ENCODE measurements at regions not wholly inside any gene's neighbourhood (a gene's known extent, or its start where the extent isn't known, plus 50 kb on each side); places are given as distances from the start of the nearest gene placed in this dataset.

DNA sequence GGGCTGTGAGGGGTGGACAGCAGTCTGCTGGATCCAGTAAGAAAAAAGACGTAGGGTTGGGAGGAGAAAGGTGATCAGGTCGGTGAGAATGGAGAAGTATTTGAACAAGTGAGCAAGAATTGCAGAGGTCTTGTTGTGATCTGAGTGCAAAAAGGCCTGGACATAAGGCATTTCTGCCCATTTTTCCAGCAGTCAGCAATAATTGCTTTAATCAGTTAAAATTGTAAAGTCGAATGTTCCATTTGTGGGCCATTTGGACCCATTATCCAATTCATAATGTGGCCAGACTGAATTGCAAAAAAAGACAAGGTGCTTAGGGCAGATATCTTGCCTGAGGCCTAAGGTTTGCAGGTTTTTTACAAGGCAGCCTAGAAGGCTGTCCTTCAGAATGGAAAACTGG lies 86.1 kb downstream of the ZNF737 start:
- Histone ChIP-seq H2AFZ (ENCODE audit: control insufficient read depth, low read length) (no peak overlapping the region), H3K27ac (ENCODE audit: control insufficient read depth, insufficient read depth, low read length) (no peak overlapping the region), H3K9ac (ENCODE audit: control insufficient read depth, extremely low read depth, insufficient read depth, low read length) (no peak overlapping the region), H3K9me1 (ENCODE audit: control insufficient read depth, extremely low read depth, insufficient read depth, low read length) (no peaks in the 10 kb centered on the region), H3K79me2 (ENCODE audit: control insufficient read depth, insufficient read depth, low read length) (no peaks in the 10 kb centered on the region), H3K36me3 (ENCODE audit: control insufficient read depth in 2 of 2, extremely low read depth in 1 of 2, insufficient read depth in 2 of 2, low read length in 2 of 2) (no peaks in the 10 kb centered on the region), H4K20me1 (ENCODE audit: control insufficient read depth, extremely low read depth, insufficient read depth, low read length) (no peaks in the 10 kb centered on the region), H3K4me3 (ENCODE audit: control insufficient read depth in 2 of 3, extremely low read depth in 1 of 3, insufficient read depth in 2 of 3, low read depth in 1 of 3, low read length in 3 of 3) (no peak overlapping the region), H3K4me2 (ENCODE audit: control insufficient read depth, extremely low read depth, insufficient read depth, low read depth, low read length) (no peak overlapping the region), H3K4me1 (ENCODE audit: control insufficient read depth, extremely low read depth, insufficient read depth, low read length) (no peaks in the 10 kb centered on the region), H3K27me3 (ENCODE audit: control insufficient read depth, extremely low read depth, insufficient read depth, low read length) (no peaks in the 10 kb centered on the region), H3K9me3 (ENCODE audit: control insufficient read depth, low read depth, low read length) (peaks cover 5% of the 10 kb centered on the region)
- FAIRE-seq (no peak), DNase-seq (ENCODE audit: low read depth, low spot score) (no peak)
- dilution Hi-C loops (cut with MboI; ENCODE audit: extremely low pct_ligation_motif_present, low sequenced_read_pairs) = no loop called here
- TF ChIP-seq, protein P1, sequence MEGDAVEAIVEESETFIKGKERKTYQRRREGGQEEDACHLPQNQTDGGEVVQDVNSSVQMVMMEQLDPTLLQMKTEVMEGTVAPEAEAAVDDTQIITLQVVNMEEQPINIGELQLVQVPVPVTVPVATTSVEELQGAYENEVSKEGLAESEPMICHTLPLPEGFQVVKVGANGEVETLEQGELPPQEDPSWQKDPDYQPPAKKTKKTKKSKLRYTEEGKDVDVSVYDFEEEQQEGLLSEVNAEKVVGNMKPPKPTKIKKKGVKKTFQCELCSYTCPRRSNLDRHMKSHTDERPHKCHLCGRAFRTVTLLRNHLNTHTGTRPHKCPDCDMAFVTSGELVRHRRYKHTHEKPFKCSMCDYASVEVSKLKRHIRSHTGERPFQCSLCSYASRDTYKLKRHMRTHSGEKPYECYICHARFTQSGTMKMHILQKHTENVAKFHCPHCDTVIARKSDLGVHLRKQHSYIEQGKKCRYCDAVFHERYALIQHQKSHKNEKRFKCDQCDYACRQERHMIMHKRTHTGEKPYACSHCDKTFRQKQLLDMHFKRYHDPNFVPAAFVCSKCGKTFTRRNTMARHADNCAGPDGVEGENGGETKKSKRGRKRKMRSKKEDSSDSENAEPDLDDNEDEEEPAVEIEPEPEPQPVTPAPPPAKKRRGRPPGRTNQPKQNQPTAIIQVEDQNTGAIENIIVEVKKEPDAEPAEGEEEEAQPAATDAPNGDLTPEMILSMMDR (optimal IDR thresholded peaks at IDR 0.05 in 1 of 3, IDR thresholded peaks at IDR 0.05 in 1 of 3, conservative IDR thresholded peaks at IDR 0.05 in 1 of 3; ENCODE audit: extremely low read depth in 1 of 3, insufficient read depth in 2 of 3, low read length in 3 of 3) = no peak
- TF ChIP-seq EZH2 (IDR thresholded peaks at IDR 0.05; ENCODE audit: low read length) = no peak

DNA sequence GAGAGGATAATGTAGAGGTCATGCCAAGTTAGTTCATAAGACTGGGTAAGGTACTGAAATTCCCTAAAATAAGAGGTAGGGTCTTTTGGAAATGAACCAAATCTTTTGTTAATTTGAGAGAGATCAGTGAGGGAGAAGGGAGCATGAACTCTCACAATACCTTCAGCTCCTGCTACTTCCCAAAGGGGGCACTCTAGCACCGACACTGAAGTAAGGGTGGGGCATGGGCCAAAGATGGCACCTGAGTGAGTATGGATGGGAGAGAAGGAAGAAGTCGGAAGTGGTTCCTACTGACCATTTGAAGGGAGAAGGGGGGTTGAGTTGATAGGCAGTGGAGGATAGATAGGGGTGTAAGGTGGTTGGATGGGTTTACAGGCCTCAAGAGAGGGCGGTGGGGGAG lies 86.6 kb downstream of the ZNF737 start:
- no peaks in the 10 kb centered on the region for H3K79me2 ChIP-seq (ENCODE audit: control insufficient read depth, insufficient read depth, low read length)
- dilution Hi-C loops (cut with MboI; ENCODE audit: extremely low pct_ligation_motif_present, low sequenced_read_pairs) = no loop called here

More for the DNA sequence above, 86.6 kb downstream of the ZNF737 start:
- Histone ChIP-seq H3K4me2 (ENCODE audit: control insufficient read depth, extremely low read depth, insufficient read depth, low read depth, low read length) (no peak overlapping the region), H3K4me3 (ENCODE audit: control insufficient read depth in 2 of 3, extremely low read depth in 1 of 3, insufficient read depth in 2 of 3, low read depth in 1 of 3, low read length in 3 of 3) (no peak overlapping the region), H3K9me1 (ENCODE audit: control insufficient read depth, extremely low read depth, insufficient read depth, low read length) (no peaks in the 10 kb centered on the region), H3K27me3 (ENCODE audit: control insufficient read depth, extremely low read depth, insufficient read depth, low read length) (no peaks in the 10 kb centered on the region), H3K4me1 (ENCODE audit: control insufficient read depth, extremely low read depth, insufficient read depth, low read length) (no peaks in the 10 kb centered on the region), H3K9ac (ENCODE audit: control insufficient read depth, extremely low read depth, insufficient read depth, low read length) (no peak overlapping the region), H3K9me3 (ENCODE audit: control insufficient read depth, low read depth, low read length) (peaks cover 6% of the 10 kb centered on the region), H3K36me3 (ENCODE audit: control insufficient read depth in 2 of 2, extremely low read depth in 1 of 2, insufficient read depth in 2 of 2, low read length in 2 of 2) (no peaks in the 10 kb centered on the region), H3K27ac (ENCODE audit: control insufficient read depth, insufficient read depth, low read length) (no peak overlapping the region), H2AFZ (ENCODE audit: control insufficient read depth, low read length) (no peak overlapping the region), H4K20me1 (ENCODE audit: control insufficient read depth, extremely low read depth, insufficient read depth, low read length) (no peaks in the 10 kb centered on the region)
- DNase-seq (ENCODE audit: low read depth, low spot score) (no peak), FAIRE-seq (no peak)
- TF ChIP-seq, protein P1 (optimal IDR thresholded peaks at IDR 0.05 in 1 of 3, IDR thresholded peaks at IDR 0.05 in 1 of 3, conservative IDR thresholded peaks at IDR 0.05 in 1 of 3; ENCODE audit: extremely low read depth in 1 of 3, insufficient read depth in 2 of 3, low read length in 3 of 3) = no peak
- TF ChIP-seq EZH2 (IDR thresholded peaks at IDR 0.05; ENCODE audit: low read length) = no peak

All from keratinocyte (primary cell).